ENCODE measurements at regions not wholly inside any gene's neighbourhood (a gene's known extent, or its start where the extent isn't known, plus 50 kb on each side); places are given as distances from the start of the nearest gene placed in this dataset.

GRCh38 chr11:80365076-80365725 is 924.4 kb upstream of the TENM4 start:
- no peak for DNase-seq

- DNase-seq = no peak
These were observed 921.9 kb upstream of the TENM4 start for GRCh38 chr11:80362563-80363340.

- DNase-seq = no peak
These were observed 914.4 kb upstream of the TENM4 start for GRCh38 chr11:80355251-80355650.

GRCh38 chr11:80350541-80350940 is 909.7 kb upstream of the TENM4 start:
- no peak for DNase-seq

- no peak for DNase-seq
These were observed 909.2 kb upstream of the TENM4 start for GRCh38 chr11:80349997-80350396.

- no peak for DNase-seq
These were observed 905.7 kb upstream of the TENM4 start for GRCh38 chr11:80346353-80347059.

GRCh38 chr11:80343436-80343835 is 902.6 kb upstream of the TENM4 start:
- DNase-seq = no peak

- DNase-seq = no peak
These were observed 897.4 kb upstream of the TENM4 start for GRCh38 chr11:80338231-80338630.

GRCh38 chr11:80331694-80332093 is 890.9 kb upstream of the TENM4 start:
- no peak for DNase-seq

GRCh38 chr11:80330264-80330663 is 889.4 kb upstream of the TENM4 start:
- no peak for DNase-seq

- DNase-seq = no peak
These were observed 887.9 kb upstream of the TENM4 start for GRCh38 chr11:80328774-80329173.

- DNase-seq = no peak
These were observed 887.3 kb upstream of the TENM4 start for GRCh38 chr11:80327956-80328614.

GRCh38 chr11:80321786-80322185 is 881.0 kb upstream of the TENM4 start:
- no peak for DNase-seq

GRCh38 chr11:80320765-80321164 is 879.9 kb upstream of the TENM4 start:
- no peak for DNase-seq

GRCh38 chr11:80320226-80320625 is 879.4 kb upstream of the TENM4 start:
- no peak for DNase-seq

- DNase-seq = no peak
These were observed 876.8 kb upstream of the TENM4 start for GRCh38 chr11:80317612-80318011.

- DNase-seq = no peak
These were observed 874.4 kb upstream of the TENM4 start for GRCh38 chr11:80315200-80315599.

- no peak for DNase-seq
These were observed 868.5 kb upstream of the TENM4 start for GRCh38 chr11:80309301-80309700.

GRCh38 chr11:80307676-80308075 is 866.8 kb upstream of the TENM4 start:
- DNase-seq = no peak

GRCh38 chr11:80297858-80298632 is 857.2 kb upstream of the TENM4 start:
- DNase-seq = no peak

- DNase-seq = no peak
These were observed 852.5 kb upstream of the TENM4 start for GRCh38 chr11:80293293-80293692.

GRCh38 chr11:80284946-80285785 is 844.3 kb upstream of the TENM4 start:
- DNase-seq = no peak
